MCF 10A (cell line): ENCODE measurements at regions not wholly inside any gene's neighbourhood (a gene's known extent, or its start where the extent isn't known, plus 50 kb on each side); places are given as distances from the start of the nearest gene placed in this dataset.
A peak's percentile ranks its signal among the peaks of the same experiment; 100 is the strongest.

Source experiments
- BruUV-seq: library from RNA; stranded (reverse); fragments of 400-500 nt; replicated peaks from 2 replicates; lab custom pipeline; 2021; lab: Mats Ljungman, UMichigan
- CTCF ChIA-PET: fragments of 300-600 bp; sonication (Branson Sonifier 250); formaldehyde crosslinking; extraction: SDS; loops from one replicate; lab custom pipeline; 2021; ENCODE audit warnings: antibody characterized with exemption, inconsistent platforms; lab: Yijun Ruan, JAX
- POLR2A ChIA-PET: fragments of 300-600, 350-650 bp; sonication (Branson Sonifier 250); formaldehyde crosslinking; extraction: SDS; loops from one replicate; lab custom pipeline; 2020; ENCODE audit warnings: antibody characterized with exemption, inconsistent platforms; lab: Yijun Ruan, JAX
- DNase-seq: peaks from one replicate; pipeline ENCODE4 v3.0.0-alpha.2; 2018; ENCODE audit not compliant: unreplicated experiment
- H3K27ac Mint-ChIP-seq: one replicate; pipeline ENCODE4 v1.8.0; 2022; ENCODE audit warnings: mild to moderate bottlenecking, low read depth, mixed read lengths; ENCODE audit not compliant: unreplicated experiment
- H3K27me3 Mint-ChIP-seq: one replicate; pipeline ENCODE4 v1.8.0; 2022; ENCODE audit warnings: mixed read lengths; ENCODE audit not compliant: insufficient read depth, unreplicated experiment
- H3K36me3 Mint-ChIP-seq: one replicate; pipeline ENCODE4 v1.8.0; 2022; ENCODE audit warnings: mild to moderate bottlenecking, moderate library complexity, mixed read lengths; ENCODE audit not compliant: insufficient read depth, unreplicated experiment
- H3K4me1 Mint-ChIP-seq: one replicate; pipeline ENCODE4 v1.8.0; 2022; ENCODE audit warnings: mixed read lengths; ENCODE audit not compliant: insufficient read depth, unreplicated experiment
- H3K4me3 Mint-ChIP-seq: one replicate; pipeline ENCODE4 v1.8.0; 2022; ENCODE audit warnings: mild to moderate bottlenecking, moderate library complexity, mixed read lengths; ENCODE audit not compliant: unreplicated experiment
- H3K9me3 Mint-ChIP-seq: one replicate; pipeline ENCODE4 v1.8.0; 2022; ENCODE audit warnings: mixed read lengths; ENCODE audit not compliant: unreplicated experiment
- intact Hi-C: fragments of 100-400 bp; cut with micrococcal nuclease; formaldehyde crosslinking; loops from 2 replicates; pipeline ENCODE4 v1.14.1; 2022
- TF ChIP-seq, protein P1 (sequence below): fragments of 200-600 bp; IDR thresholded peaks from one replicate; pipeline ENCODE4 v1.8.0; 2022; ENCODE audit warnings: antibody characterized with exemption, mild to moderate bottlenecking; ENCODE audit not compliant: unreplicated experiment

DNA sequence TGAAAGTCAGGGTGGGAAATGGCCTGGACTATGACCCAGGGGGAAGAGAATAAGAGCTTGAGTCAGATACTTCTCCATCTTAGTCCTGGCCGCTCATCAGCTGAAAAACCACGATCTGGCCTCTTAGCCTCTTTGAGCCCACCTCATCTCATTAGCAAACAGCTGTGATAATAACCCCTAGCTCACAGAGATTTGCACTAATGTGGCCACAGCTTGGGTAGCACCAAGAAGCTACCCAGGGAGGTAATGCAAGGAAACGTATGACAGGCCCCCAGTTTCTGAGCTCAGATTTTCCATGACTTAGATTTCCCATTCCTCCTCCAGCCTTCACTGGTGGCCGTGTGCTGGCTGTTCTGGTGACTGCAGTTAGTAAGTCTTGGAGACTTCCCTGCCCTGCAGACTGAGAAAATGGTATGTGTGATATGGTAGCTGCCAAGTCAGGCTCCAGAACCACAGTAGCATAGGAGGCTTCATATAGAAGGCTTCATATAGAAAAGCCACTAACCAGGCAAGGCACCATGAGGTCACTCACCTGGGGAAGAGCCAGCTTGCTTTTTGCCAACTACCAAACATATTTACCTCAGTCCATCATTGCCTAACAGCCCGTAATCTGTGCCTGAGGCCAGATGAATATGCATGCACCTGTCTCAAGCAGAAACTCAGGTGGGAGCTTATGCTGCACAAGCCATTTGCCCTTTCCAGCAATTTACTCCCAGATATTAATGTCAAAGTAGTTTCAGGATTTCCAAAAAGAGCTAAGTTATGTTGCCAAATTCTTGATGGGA lies 51.4 kb upstream of the GABRE start:
- H3K27me3 Mint-ChIP-seq, result no peaks in the 10 kb centered on the region
- peaks cover 22% of the 10 kb centered on the region for H3K9me3 Mint-ChIP-seq
- ChIA-PET CTCF (interaction anchor here (0.9 to 1.1 kb wide), 2 partner anchors 10 to 200 kb away, joined by 4 to 5 read pairs; no protein-coding TSS in a partner anchor), POLR2A (interaction anchor here (0.7 to 0.9 kb wide), 2 partner anchors 13 to 42 kb away, joined by 3 to 10 read pairs; no protein-coding TSS in a partner anchor)
- H3K27ac Mint-ChIP-seq, result no peak overlapping the region
- TF ChIP-seq, protein P1, sequence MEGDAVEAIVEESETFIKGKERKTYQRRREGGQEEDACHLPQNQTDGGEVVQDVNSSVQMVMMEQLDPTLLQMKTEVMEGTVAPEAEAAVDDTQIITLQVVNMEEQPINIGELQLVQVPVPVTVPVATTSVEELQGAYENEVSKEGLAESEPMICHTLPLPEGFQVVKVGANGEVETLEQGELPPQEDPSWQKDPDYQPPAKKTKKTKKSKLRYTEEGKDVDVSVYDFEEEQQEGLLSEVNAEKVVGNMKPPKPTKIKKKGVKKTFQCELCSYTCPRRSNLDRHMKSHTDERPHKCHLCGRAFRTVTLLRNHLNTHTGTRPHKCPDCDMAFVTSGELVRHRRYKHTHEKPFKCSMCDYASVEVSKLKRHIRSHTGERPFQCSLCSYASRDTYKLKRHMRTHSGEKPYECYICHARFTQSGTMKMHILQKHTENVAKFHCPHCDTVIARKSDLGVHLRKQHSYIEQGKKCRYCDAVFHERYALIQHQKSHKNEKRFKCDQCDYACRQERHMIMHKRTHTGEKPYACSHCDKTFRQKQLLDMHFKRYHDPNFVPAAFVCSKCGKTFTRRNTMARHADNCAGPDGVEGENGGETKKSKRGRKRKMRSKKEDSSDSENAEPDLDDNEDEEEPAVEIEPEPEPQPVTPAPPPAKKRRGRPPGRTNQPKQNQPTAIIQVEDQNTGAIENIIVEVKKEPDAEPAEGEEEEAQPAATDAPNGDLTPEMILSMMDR, result no peak
- H3K4me1 Mint-ChIP-seq, result no peaks in the 10 kb centered on the region
- intact Hi-C loops, result no loop called here
- peak; percentile 38 for DNase-seq
- H3K4me3 Mint-ChIP-seq, result no peak overlapping the region
- BruUV-seq, result no TSS peak
- H3K36me3 Mint-ChIP-seq, result no peaks in the 10 kb centered on the region

DNA sequence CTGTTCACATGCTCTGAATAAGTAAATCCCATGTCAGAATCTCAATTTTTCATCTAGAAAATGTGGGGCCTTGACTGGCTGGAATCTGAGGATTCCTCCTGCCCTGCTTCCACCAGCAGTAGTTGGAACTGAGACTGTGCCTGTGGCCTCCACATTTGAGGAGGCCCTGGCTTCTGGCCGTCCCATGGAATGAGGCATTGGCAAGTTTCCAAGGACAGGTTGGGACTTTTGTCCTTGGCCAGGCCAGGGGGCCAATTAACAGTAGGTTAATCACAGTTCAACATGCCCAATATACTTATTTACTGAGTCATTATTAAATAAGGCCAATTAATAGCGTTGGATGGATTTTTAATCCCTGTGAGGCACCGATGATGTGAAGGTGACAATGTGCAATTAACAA lies 50.2 kb upstream of the GABRE start:
- H3K27me3 Mint-ChIP-seq, result no peaks in the 10 kb centered on the region
- H3K9me3 Mint-ChIP-seq, result peaks cover 19% of the 10 kb centered on the region
- TF ChIP-seq, protein P1, result no peak
- intact Hi-C loops, result no loop called here
- no peaks in the 10 kb centered on the region for H3K36me3 Mint-ChIP-seq
- H3K4me1 Mint-ChIP-seq, result no peaks in the 10 kb centered on the region
- POLR2A ChIA-PET, result no interaction called here
- no peak overlapping the region for H3K27ac Mint-ChIP-seq
- CTCF ChIA-PET, result no interaction called here
- BruUV-seq, result no TSS peak
- H3K4me3 Mint-ChIP-seq, result no peak overlapping the region
- DNase-seq, result no peak
